ENCODE measurements at regions not wholly inside any gene's neighbourhood (a gene's known extent, or its start where the extent isn't known, plus 50 kb on each side); places are given as distances from the start of the nearest gene placed in this dataset.

DNA sequence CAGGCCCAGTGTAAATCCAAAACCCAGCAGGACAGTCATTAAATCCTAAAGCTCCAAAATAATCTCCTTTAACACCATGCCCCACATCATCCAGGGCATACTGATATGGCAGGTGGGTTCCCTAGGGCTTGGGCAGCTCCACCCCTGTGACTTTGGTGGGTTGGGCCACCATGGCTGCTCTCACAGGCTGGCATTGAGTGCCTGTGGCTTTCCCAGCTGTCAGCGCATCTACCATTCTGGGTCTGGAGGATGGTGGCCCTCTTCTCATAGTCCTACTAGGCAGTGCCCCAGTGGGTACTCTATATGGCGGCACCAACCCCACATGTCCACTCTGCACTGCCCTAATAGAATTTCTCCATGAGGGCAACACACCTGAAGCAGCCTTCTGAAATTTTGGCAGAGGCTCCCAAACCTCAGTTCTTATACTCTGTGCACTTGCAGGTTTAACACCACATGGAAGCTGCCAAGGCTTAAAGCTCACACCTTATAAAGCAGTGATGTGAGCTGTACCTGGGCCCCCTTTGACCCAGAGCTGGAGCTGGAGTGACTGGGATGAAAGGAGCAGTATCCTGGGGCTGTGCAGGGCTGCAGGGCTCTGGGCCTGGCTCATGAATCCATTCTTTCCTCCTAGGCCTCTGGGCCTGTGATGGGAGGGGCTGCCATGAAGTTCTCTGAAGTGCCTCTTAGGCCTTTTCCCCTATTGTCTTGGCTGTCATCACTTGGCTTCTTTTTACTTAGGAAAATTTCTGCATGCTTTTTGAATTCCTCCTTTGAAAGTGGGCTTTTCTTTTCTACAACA is 765.5 kb upstream of the EPHA7 start:
- no peak for TF ChIP-seq GLIS3 (CRISPR knock-in tag; IDR thresholded peaks at IDR 0.05)
- TF ChIP-seq, protein P1, sequence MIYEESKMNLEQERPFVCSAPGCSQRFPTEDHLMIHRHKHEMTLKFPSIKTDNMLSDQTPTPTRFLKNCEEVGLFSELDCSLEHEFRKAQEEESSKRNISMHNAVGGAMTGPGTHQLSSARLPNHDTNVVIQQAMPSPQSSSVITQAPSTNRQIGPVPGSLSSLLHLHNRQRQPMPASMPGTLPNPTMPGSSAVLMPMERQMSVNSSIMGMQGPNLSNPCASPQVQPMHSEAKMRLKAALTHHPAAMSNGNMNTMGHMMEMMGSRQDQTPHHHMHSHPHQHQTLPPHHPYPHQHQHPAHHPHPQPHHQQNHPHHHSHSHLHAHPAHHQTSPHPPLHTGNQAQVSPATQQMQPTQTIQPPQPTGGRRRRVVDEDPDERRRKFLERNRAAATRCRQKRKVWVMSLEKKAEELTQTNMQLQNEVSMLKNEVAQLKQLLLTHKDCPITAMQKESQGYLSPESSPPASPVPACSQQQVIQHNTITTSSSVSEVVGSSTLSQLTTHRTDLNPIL (CRISPR knock-in tag; IDR thresholded peaks at IDR 0.05; ENCODE audit: low read depth): no peak
- TF ChIP-seq ESRRG (CRISPR knock-in tag; IDR thresholded peaks at IDR 0.05): no peak
- no peak for TF ChIP-seq ZC3H10 (CRISPR knock-in tag; IDR thresholded peaks at IDR 0.05)
- TF ChIP-seq ZNF8 (CRISPR knock-in tag; IDR thresholded peaks at IDR 0.05): no peak
- TF ChIP-seq RARB (CRISPR knock-in tag; IDR thresholded peaks at IDR 0.05): no peak
- no peak for TF ChIP-seq BACH2 (CRISPR knock-in tag; IDR thresholded peaks at IDR 0.05; ENCODE audit: borderline replicate concordance)
- no peak for TF ChIP-seq TOX (CRISPR knock-in tag; IDR thresholded peaks at IDR 0.05; ENCODE audit: borderline replicate concordance)
- no peak for TF ChIP-seq PPARA (CRISPR knock-in tag; IDR thresholded peaks at IDR 0.05; ENCODE audit: borderline replicate concordance)
- TF ChIP-seq, protein P2, sequence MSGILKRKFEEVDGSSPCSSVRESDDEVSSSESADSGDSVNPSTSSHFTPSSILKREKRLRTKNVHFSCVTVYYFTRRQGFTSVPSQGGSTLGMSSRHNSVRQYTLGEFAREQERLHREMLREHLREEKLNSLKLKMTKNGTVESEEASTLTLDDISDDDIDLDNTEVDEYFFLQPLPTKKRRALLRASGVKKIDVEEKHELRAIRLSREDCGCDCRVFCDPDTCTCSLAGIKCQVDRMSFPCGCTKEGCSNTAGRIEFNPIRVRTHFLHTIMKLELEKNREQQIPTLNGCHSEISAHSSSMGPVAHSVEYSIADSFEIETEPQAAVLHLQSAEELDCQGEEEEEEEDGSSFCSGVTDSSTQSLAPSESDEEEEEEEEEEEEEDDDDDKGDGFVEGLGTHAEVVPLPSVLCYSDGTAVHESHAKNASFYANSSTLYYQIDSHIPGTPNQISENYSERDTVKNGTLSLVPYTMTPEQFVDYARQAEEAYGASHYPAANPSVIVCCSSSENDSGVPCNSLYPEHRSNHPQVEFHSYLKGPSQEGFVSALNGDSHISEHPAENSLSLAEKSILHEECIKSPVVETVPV (CRISPR knock-in tag; IDR thresholded peaks at IDR 0.05): no peak
- TF ChIP-seq, protein P3, sequence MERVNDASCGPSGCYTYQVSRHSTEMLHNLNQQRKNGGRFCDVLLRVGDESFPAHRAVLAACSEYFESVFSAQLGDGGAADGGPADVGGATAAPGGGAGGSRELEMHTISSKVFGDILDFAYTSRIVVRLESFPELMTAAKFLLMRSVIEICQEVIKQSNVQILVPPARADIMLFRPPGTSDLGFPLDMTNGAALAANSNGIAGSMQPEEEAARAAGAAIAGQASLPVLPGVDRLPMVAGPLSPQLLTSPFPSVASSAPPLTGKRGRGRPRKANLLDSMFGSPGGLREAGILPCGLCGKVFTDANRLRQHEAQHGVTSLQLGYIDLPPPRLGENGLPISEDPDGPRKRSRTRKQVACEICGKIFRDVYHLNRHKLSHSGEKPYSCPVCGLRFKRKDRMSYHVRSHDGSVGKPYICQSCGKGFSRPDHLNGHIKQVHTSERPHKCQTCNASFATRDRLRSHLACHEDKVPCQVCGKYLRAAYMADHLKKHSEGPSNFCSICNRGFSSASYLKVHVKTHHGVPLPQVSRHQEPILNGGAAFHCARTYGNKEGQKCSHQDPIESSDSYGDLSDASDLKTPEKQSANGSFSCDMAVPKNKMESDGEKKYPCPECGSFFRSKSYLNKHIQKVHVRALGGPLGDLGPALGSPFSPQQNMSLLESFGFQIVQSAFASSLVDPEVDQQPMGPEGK (CRISPR knock-in tag; IDR thresholded peaks at IDR 0.05; ENCODE audit: borderline replicate concordance): no peak
- TF ChIP-seq ZNF70 (CRISPR knock-in tag; IDR thresholded peaks at IDR 0.05): no peak
- no peak for TF ChIP-seq ISL1 (CRISPR knock-in tag; IDR thresholded peaks at IDR 0.05)
- TF ChIP-seq, protein P4, sequence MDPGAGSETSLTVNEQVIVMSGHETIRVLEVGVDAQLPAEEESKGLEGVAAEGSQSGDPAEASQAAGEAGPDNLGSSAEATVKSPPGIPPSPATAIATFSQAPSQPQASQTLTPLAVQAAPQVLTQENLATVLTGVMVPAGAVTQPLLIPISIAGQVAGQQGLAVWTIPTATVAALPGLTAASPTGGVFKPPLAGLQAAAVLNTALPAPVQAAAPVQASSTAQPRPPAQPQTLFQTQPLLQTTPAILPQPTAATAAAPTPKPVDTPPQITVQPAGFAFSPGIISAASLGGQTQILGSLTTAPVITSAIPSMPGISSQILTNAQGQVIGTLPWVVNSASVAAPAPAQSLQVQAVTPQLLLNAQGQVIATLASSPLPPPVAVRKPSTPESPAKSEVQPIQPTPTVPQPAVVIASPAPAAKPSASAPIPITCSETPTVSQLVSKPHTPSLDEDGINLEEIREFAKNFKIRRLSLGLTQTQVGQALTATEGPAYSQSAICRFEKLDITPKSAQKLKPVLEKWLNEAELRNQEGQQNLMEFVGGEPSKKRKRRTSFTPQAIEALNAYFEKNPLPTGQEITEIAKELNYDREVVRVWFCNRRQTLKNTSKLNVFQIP (CRISPR knock-in tag; IDR thresholded peaks at IDR 0.05; ENCODE audit: borderline replicate concordance, low read depth): no peak
- TF ChIP-seq ZNF565 (CRISPR knock-in tag; conservative IDR thresholded peaks at IDR 0.05; ENCODE audit: low read depth): no peak
- no peak for TF ChIP-seq OSR1 (CRISPR knock-in tag; IDR thresholded peaks at IDR 0.05)
- no peak for TF ChIP-seq ZFP3 (CRISPR knock-in tag; IDR thresholded peaks at IDR 0.05)
- TF ChIP-seq TCF4 (CRISPR knock-in tag; IDR thresholded peaks at IDR 0.05; ENCODE audit: borderline replicate concordance): no peak
- no peak for TF ChIP-seq TSHZ2 (CRISPR knock-in tag; IDR thresholded peaks at IDR 0.05)
- no peak for ATAC-seq

GRCh38 chr6:94177429-94177828 is 758.1 kb upstream of the EPHA7 start:
- no peak for TF ChIP-seq BACH2 (CRISPR knock-in tag; IDR thresholded peaks at IDR 0.05; ENCODE audit: borderline replicate concordance)
- no peak for TF ChIP-seq ZFP3 (CRISPR knock-in tag; IDR thresholded peaks at IDR 0.05)
- no peak for TF ChIP-seq ZNF565 (CRISPR knock-in tag; conservative IDR thresholded peaks at IDR 0.05; ENCODE audit: low read depth)
- no peak for TF ChIP-seq TSHZ2 (CRISPR knock-in tag; IDR thresholded peaks at IDR 0.05)
- no peak for TF ChIP-seq CSDC2 (CRISPR knock-in tag; IDR thresholded peaks at IDR 0.05)
- TF ChIP-seq, protein P3 (CRISPR knock-in tag; IDR thresholded peaks at IDR 0.05; ENCODE audit: borderline replicate concordance): no peak
- TF ChIP-seq, protein P4 (CRISPR knock-in tag; IDR thresholded peaks at IDR 0.05; ENCODE audit: borderline replicate concordance, low read depth): no peak
- TF ChIP-seq PPARA (CRISPR knock-in tag; IDR thresholded peaks at IDR 0.05; ENCODE audit: borderline replicate concordance): no peak
- no peak for TF ChIP-seq GLIS3 (CRISPR knock-in tag; IDR thresholded peaks at IDR 0.05)
- ATAC-seq: no peak

All from SK-N-SH treated with all-trans-retinoic acid at 6 μM for 48 hours (cell line).